Spleen (tissue), 11 donors: ENCODE measurements at regions not wholly inside any gene's neighbourhood (a gene's known extent, or its start where the extent isn't known, plus 50 kb on each side); places are given as distances from the start of the nearest gene placed in this dataset.
A peak's percentile ranks its signal among the peaks of the same experiment; 100 is the strongest.

Experiments
- DNase-seq: peaks from one replicate; pipeline ENCODE4 v3.0.0-alpha.2; 2020
- H3K27ac ChIP-seq, 8 donors: fragments of 200-600 bp; sonication (generic) in 7 of 8; 1 replicate in 4 of 8; 2 replicates in 4 of 8; pipeline versions ENCODE4 v1.5.0 to v1.8.0; 2016 to 2021; ENCODE audit warnings: inconsistent platforms in 4 of 8, mild to moderate bottlenecking in 4 of 8, moderate library complexity in 1 of 8
- H3K27me3 ChIP-seq, 7 donors: fragments of 200-600 bp; sonication (generic) in 6 of 7; replicated peaks in 1 of 7; 1 replicate in 4 of 7; 2 replicates in 3 of 7; pipeline versions ENCODE4 v1.5.0 to v1.8.0; 2016 to 2021; ENCODE audit warnings: inconsistent platforms in 3 of 7, mild to moderate bottlenecking in 1 of 7
- H3K36me3 ChIP-seq, 6 donors: fragments of 200-600 bp; sonication (generic) in 5 of 6; 1 replicate in 4 of 6; 2 replicates in 2 of 6; pipeline versions ENCODE4 v1.5.0 to v1.8.0; 2016 to 2021; ENCODE audit warnings: inconsistent platforms in 2 of 6
- H3K4me1 ChIP-seq, 6 donors: fragments of 200-600 bp; sonication (generic) in 5 of 6; 1 replicate in 3 of 6; 2 replicates in 3 of 6; pipeline versions ENCODE4 v1.5.0 to v1.8.0; 2016 to 2021; ENCODE audit warnings: inconsistent platforms in 3 of 6
- H3K4me3 ChIP-seq, 8 donors: fragments of 200-600 bp; sonication (generic) in 7 of 8; 1 replicate in 4 of 8; 2 replicates in 4 of 8; pipeline versions ENCODE4 v1.5.0 to v1.8.0; 2016 to 2021; ENCODE audit warnings: inconsistent platforms in 4 of 8, mild to moderate bottlenecking in 4 of 8, moderate library complexity in 2 of 8
- H3K9me3 ChIP-seq, 8 donors: fragments of 200-600 bp; sonication (generic) in 7 of 8; 1 replicate in 4 of 8; 2 replicates in 4 of 8; pipeline versions ENCODE4 v1.5.0 to v1.8.0; 2016 to 2021; ENCODE audit warnings: inconsistent platforms in 4 of 8
- CTCF ChIP-seq, 11 experiments: fragments of 200-600 bp in 7 of 11; fragments of 450-650 bp in 4 of 11; sonication (generic) in 4 of 11; IDR thresholded peaks in 8 of 11; conservative IDR thresholded peaks in 3 of 11; 1 replicate in 7 of 11; 2 replicates in 4 of 11; pipeline versions ENCODE4 v1.4.0 to v1.8.0; 2016 to 2021; ENCODE audit warnings: antibody characterized with exemption in 11 of 11, inconsistent platforms in 4 of 11, mild to moderate bottlenecking in 1 of 11
- POLR2A ChIP-seq, 3 donors: fragments of 450-650 bp; IDR thresholded peaks; one replicate each; pipeline ENCODE4 v1.5.1; 2017; ENCODE audit warnings: antibody characterized with exemption in 3 of 3, mild to moderate bottlenecking in 1 of 3
- POLR2AphosphoS5 ChIP-seq, 3 donors: sonication (generic); formaldehyde crosslinking; IDR thresholded peaks; one replicate each; pipeline ENCODE4 v1.5.1; 2017; ENCODE audit warnings: antibody characterized with exemption in 3 of 3
- WGBS, 5 donors: extraction: QIAGEN DNeasy Blood & Tissue Kit in 3 of 5; methylation state at CpG; one replicate each; pipeline versions ENCODE4 v1.1.5 to v1.1.7; 2013 to 2018; 5-methylcytosine and 5-hydroxymethylcytosine counted together
- intact Hi-C: fragments of 100-400 bp; cut with DNase I; formaldehyde crosslinking; loops from one replicate; pipeline ENCODE4 v1.15.0; 2023; ENCODE audit warnings: low total_unique reads
- donor health status: healthy with polysubstance abuse.
- donor health status: DM: no; HTN: no; CAD: no; lungs with moderate emphysema.
- donor health status: DM: no; HTN: no; CAD: no.
- donor health status: Bipolar disorder and iron deficiency.
- donor health status: healthy.
- donor health status: DM: no; HTN: no; CAD: no.
- donor health status: DM: yes; HTN: yes; CAD: no.

DNA sequence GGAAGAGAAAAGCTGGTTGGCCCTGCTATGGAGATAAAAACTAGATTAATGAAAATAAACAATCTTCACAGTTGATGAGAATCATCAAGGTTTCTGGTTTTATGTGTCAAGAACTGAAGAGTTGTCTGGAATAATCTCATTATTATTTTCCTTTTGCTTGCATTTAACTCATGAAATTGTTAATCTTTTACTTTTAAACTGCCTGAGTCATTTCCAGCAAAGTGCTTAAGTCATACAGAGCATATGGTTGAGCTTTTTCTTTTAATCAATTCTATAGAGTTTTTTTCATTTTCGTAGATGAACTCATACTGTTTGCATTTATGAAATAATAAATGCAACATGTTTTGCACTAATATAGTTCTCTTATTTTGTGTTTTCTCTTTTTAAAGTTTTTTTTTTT, 747.9 kb downstream of the NXPH1 start:
- Histone ChIP-seq H3K36me3 (no peaks in the 10 kb centered on the region), H3K27ac (no peak overlapping the region), H3K27me3 (no peaks in the 10 kb centered on the region), H3K9me3 (no peaks in the 10 kb centered on the region), H3K4me3 (no peak overlapping the region), H3K4me1 (no peaks in the 10 kb centered on the region)
- DNase-seq, result no peak
- intact Hi-C loops, result no loop called here
- 72 to 89% (median 85%) methylated on average over 1 of the region's 1 CpG for WGBS, 5 donors
- TF ChIP-seq POLR2A (IDR thresholded peaks at IDR 0.05) (no peak), POLR2AphosphoS5 (IDR thresholded peaks at IDR 0.05) (no peak), CTCF (IDR thresholded peaks at IDR 0.05 in 8 of 11, conservative IDR thresholded peaks at IDR 0.05 in 3 of 11) (no peak)

- no peaks in the 10 kb centered on the region for H3K4me1 ChIP-seq
- intact Hi-C loops, result no loop called here
- H3K27me3 ChIP-seq, result no peaks in the 10 kb centered on the region
- H3K9me3 ChIP-seq, result peaks cover 0 to 9% (median 0%) of the 10 kb centered on the region in 8 donors
- no peak for DNase-seq
- TF ChIP-seq POLR2AphosphoS5 (IDR thresholded peaks at IDR 0.05) (no peak), POLR2A (IDR thresholded peaks at IDR 0.05) (no peak), CTCF (IDR thresholded peaks at IDR 0.05 in 8 of 11, conservative IDR thresholded peaks at IDR 0.05 in 3 of 11) (no peak)
- H3K36me3 ChIP-seq, result no peaks in the 10 kb centered on the region
- H3K27ac ChIP-seq, result no peak overlapping the region
- no peak overlapping the region for H3K4me3 ChIP-seq
- WGBS, 5 donors, result 83 to 89% (median 86%) methylated on average over 4 of the region's 4 CpGs
These were observed 753.3 kb downstream of the NXPH1 start for GRCh38 chr7:9186730-9187129.

- H3K4me1 ChIP-seq, result no peaks in the 10 kb centered on the region
- peak; percentile 22 for DNase-seq
- 77 to 91% (median 88%) methylated on average over 9 of the region's 9 CpGs for WGBS, 5 donors
- H3K4me3 ChIP-seq, result no peak overlapping the region
- peaks cover 0 to 9% (median 0%) of the 10 kb centered on the region in 8 donors for H3K9me3 ChIP-seq
- no peaks in the 10 kb centered on the region for H3K27me3 ChIP-seq
- H3K27ac ChIP-seq, result no peak overlapping the region
- intact Hi-C loops, result no loop called here
- TF ChIP-seq POLR2A (IDR thresholded peaks at IDR 0.05) (no peak), POLR2AphosphoS5 (IDR thresholded peaks at IDR 0.05) (no peak), CTCF (IDR thresholded peaks at IDR 0.05 in 8 of 11, conservative IDR thresholded peaks at IDR 0.05 in 3 of 11) (no peak)
- no peaks in the 10 kb centered on the region for H3K36me3 ChIP-seq
These were observed 756.3 kb downstream of the NXPH1 start for GRCh38 chr7:9189703-9190102.

GRCh38 chr7:9192969-9193368, 759.6 kb downstream of the NXPH1 start:
- TF ChIP-seq POLR2AphosphoS5 (IDR thresholded peaks at IDR 0.05) (no peak), CTCF (IDR thresholded peaks at IDR 0.05 in 8 of 11, conservative IDR thresholded peaks at IDR 0.05 in 3 of 11) (no peak), POLR2A (IDR thresholded peaks at IDR 0.05) (no peak)
- 44 to 49% (median 45%) methylated on average over 2 of the region's 2 CpGs for WGBS, 5 donors
- Histone ChIP-seq H3K4me1 (no peaks in the 10 kb centered on the region), H3K27me3 (no peaks in the 10 kb centered on the region), H3K9me3 (peaks cover 0 to 9% (median 0%) of the 10 kb centered on the region in 8 donors), H3K36me3 (no peaks in the 10 kb centered on the region), H3K27ac (no peak overlapping the region), H3K4me3 (no peak overlapping the region)
- intact Hi-C loops, result no loop called here
- DNase-seq, result no peak
